Rectal smooth muscle tissue (tissue), 1 donor: ENCODE measurements at regions not wholly inside any gene's neighbourhood (a gene's known extent, or its start where the extent isn't known, plus 50 kb on each side); places are given as distances from the start of the nearest gene placed in this dataset.
A peak's percentile ranks its signal among the peaks of the same experiment; 100 is the strongest.

Experiments
- H3K27ac ChIP-seq: one replicate; pipeline ENCODE4 v1.7.0; 2013; ENCODE audit warnings: low read depth, low read length, inconsistent platforms
- H3K27me3 ChIP-seq: one replicate; pipeline ENCODE4 v1.7.0; 2013; ENCODE audit warnings: low read length; ENCODE audit not compliant: control insufficient read depth, insufficient read depth
- H3K36me3 ChIP-seq: one replicate; pipeline ENCODE4 v1.7.0; 2013; ENCODE audit warnings: low read length; ENCODE audit not compliant: control insufficient read depth, insufficient read depth
- H3K4me1 ChIP-seq: one replicate; pipeline ENCODE4 v1.7.0; 2013; ENCODE audit warnings: low read length; ENCODE audit not compliant: control insufficient read depth, insufficient read depth
- H3K4me3 ChIP-seq: one replicate; pipeline ENCODE4 v1.7.0; 2013; ENCODE audit warnings: low read length
- H3K9ac ChIP-seq: one replicate; pipeline ENCODE4 v1.7.0; 2013; ENCODE audit warnings: low read length

DNA sequence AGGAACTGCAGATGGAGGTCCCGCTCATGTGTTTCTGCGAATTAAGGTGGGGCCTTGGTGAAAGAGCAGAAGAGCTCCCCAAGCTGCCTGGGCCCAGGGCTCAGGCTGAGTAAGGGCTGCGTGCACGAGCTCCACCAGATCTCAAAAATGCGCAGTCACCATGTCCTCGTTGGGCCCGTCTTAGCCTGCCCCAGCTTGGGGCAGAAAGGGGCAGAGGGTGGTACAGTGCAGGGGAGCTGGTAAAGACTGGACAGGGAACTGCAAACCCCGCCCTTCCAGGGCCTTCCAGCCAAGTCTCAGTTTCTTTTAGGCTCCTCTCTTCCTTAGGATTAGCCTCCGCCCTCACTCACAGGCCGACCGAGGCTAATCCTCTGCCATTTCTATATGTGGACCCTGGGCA lies 101.6 kb downstream of the FOXF2 start:
- Histone ChIP-seq H3K9ac (no peak overlapping the region), H3K36me3 (no peaks in the 10 kb centered on the region), H3K27ac (no peak overlapping the region), H3K4me1 (no peaks in the 10 kb centered on the region), H3K27me3 (no peaks in the 10 kb centered on the region), H3K4me3 (no peak overlapping the region)

DNA sequence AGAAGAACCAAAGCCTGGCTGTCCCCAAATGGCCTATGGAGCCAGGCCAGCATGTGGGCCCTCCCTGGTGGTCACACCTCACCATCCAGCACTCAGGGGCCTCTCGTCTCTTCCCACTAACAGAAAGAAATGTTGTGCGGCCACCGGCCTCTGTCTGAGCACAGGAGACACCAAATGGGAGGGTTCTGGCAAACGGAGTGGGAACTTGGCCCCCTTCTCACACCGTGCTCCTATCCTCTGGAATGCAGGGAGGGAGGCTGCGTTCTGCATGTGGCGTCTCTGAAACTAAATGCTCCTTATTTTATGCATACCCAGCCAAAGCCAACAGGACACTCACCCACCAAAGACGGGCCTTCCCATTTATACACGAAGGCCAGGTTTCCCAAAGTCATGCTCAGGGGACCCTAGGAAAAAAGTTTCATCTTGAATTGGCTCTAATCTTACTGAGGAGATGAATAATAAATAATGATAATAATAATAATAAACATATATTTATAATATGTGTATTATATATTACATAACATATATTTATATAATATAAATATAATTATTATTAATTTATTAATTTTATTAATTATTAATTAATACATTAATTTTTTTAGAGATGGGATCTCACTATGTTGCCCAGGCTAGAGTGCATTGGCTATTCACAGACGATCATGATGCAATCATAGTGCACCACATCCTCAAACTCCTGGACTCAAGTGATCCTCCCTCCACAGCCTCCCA lies 102.4 kb downstream of the FOXF2 start:
- Histone ChIP-seq H3K4me1 (peaks cover 2% of the 10 kb centered on the region), H3K9ac (no peak overlapping the region), H3K36me3 (no peaks in the 10 kb centered on the region), H3K27me3 (no peaks in the 10 kb centered on the region), H3K4me3 (no peak overlapping the region), H3K27ac (no peak overlapping the region)

DNA sequence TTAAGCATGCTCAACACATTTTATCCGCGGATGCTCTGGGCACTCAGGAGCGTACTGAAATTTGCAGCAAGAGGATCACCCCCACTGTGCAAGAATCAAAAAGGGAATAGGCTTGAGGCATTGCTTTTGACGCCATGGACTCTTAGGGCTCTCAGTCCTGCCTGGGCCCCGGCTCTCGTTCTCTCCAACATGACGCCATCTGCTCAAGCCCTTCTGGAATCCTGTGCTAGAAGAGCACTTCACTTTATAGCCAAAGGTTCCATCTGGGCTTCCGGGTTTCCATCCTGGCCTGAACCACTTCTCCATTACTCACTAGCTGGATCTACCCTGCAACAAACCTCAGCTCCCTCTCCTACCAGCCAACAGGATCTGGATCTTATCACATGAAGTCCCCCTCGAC lies 105.3 kb downstream of the FOXF2 start:
- Histone ChIP-seq H3K36me3 (no peaks in the 10 kb centered on the region), H3K4me1 (peaks cover 17% of the 10 kb centered on the region), H3K4me3 (no peak overlapping the region), H3K9ac (no peak overlapping the region), H3K27me3 (peaks cover 2% of the 10 kb centered on the region), H3K27ac (no peak overlapping the region)

DNA sequence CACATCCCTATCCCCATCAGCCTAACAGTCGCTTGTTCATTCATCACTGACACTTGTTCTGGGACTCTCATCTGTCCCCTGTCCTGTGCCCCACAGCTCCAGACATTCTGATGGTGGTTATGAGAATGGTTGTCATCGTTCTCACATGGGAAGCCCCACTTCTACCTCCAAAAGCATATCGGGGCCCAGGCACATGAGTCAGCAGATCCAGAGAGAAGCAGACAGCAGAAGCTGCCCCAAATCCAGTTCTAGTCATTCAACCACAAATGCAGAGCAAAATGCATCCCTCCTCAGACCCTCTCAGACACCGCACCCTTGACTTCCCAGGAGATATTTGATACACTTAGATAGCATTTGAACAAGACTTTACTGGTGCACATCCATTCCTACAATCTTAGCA lies 106.0 kb downstream of the FOXF2 start:
- H3K9ac ChIP-seq = no peak overlapping the region
- peaks cover 17% of the 10 kb centered on the region for H3K4me1 ChIP-seq
- H3K4me3 ChIP-seq = no peak overlapping the region
- no peak overlapping the region for H3K27ac ChIP-seq
- H3K36me3 ChIP-seq = no peaks in the 10 kb centered on the region
- peaks cover 2% of the 10 kb centered on the region for H3K27me3 ChIP-seq

DNA sequence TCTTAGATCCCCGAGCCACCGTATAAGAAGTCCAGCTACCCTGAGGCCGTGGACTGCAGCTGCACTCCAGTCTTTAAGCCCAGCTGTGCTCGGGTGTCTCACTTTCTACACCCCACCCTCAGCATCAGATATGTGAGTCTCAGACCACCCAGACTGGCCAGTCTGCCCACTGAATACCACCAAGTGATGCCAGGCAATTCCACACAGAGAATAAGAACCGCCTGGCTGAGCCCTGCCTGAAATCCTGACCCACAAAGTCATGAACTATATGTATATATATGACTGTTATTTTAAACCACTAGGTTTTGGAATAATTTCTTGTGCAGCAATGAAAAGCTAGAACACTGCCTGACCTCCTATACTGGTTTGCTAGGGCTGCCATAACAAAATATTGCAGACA lies 106.7 kb downstream of the FOXF2 start:
- no peak overlapping the region for H3K4me3 ChIP-seq

GRCh38 chr6:1496836-1497760 lies 107.7 kb downstream of the FOXF2 start:
- Histone ChIP-seq H3K4me3 (no peak overlapping the region), H3K4me1 (peaks cover 17% of the 10 kb centered on the region), H3K36me3 (no peaks in the 10 kb centered on the region), H3K27me3 (peaks cover 2% of the 10 kb centered on the region), H3K27ac (peak overlapping the region; percentile 60), H3K9ac (no peak overlapping the region)

More for the DNA sequence above, 106.7 kb downstream of the FOXF2 start:
- H3K27me3 ChIP-seq = peaks cover 2% of the 10 kb centered on the region
- H3K36me3 ChIP-seq = no peaks in the 10 kb centered on the region
- no peak overlapping the region for H3K9ac ChIP-seq
- H3K4me1 ChIP-seq = peaks cover 17% of the 10 kb centered on the region
- no peak overlapping the region for H3K27ac ChIP-seq

- Histone ChIP-seq H3K4me1 (peaks cover 17% of the 10 kb centered on the region), H3K4me3 (no peak overlapping the region), H3K36me3 (no peaks in the 10 kb centered on the region), H3K27me3 (peaks cover 2% of the 10 kb centered on the region), H3K9ac (no peak overlapping the region), H3K27ac (peak overlapping the region; percentile 62)
Measured at GRCh38 chr6:1497761-1498105, 108.4 kb downstream of the FOXF2 start.

DNA sequence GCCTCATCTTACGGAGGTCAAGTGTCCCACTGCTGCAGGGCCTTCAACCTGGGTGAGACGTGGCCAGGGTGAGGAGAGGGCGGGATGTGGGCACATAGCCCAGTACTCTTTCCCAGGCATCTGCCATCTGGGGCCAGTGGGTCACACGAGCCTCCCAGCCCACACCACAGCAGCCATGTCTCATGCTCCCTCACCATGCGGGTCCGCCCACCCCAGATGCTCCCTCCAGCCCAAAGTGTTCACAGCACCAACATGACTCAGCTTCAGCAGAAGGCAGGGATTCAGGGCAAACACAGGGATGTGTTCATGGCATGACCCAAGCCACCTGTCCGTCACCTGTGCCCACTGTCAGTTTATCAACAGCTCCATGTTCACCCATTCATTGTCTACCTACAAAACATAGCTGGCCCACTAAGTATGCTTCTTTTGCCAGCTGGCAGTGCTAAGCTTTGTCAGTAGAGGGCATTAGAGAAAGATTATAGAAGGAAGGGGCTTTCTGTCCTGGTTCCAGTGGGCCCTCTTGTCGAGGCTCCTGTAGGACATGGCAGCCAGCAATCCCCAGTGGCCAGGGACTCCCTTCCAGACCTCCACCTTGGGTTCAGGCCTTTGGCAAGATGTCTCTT lies 109.2 kb downstream of the FOXF2 start:
- Histone ChIP-seq H3K4me1 (peaks cover 17% of the 10 kb centered on the region), H3K27ac (peak overlapping the region; percentile 62), H3K4me3 (no peak overlapping the region), H3K36me3 (no peaks in the 10 kb centered on the region), H3K27me3 (peaks cover 2% of the 10 kb centered on the region), H3K9ac (no peak overlapping the region)

GRCh38 chr6:1499777-1500176 lies 109.9 kb upstream of the FOXC1 start:
- H3K9ac ChIP-seq = no peak overlapping the region
- peak overlapping the region; percentile 44 for H3K27ac ChIP-seq
- no peak overlapping the region for H3K4me3 ChIP-seq
- peaks cover 17% of the 10 kb centered on the region for H3K4me1 ChIP-seq
- H3K36me3 ChIP-seq = no peaks in the 10 kb centered on the region
- peaks cover 2% of the 10 kb centered on the region for H3K27me3 ChIP-seq

DNA sequence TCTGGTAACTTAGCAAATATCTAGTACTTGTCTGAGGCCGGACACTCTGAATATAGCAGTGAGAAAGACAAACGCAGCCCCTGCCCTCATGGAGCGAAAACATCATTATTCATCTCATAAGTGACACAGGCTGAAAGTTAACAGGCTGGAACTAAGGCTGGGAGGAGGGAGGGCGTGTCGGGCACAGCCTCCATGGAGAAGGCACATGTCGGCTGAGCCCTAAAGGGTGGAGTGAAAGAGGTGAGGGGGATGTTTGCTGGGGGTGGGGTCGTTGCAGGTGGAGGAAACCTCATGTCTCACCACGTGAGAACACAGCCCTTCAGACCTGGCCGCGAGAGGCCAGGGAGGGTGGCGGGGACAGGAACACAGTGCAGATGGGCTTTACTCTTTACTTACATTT lies 108.8 kb upstream of the FOXC1 start:
- Histone ChIP-seq H3K4me3 (no peak overlapping the region), H3K4me1 (peaks cover 17% of the 10 kb centered on the region), H3K9ac (no peak overlapping the region), H3K27ac (no peak overlapping the region), H3K36me3 (no peaks in the 10 kb centered on the region), H3K27me3 (peaks cover 2% of the 10 kb centered on the region)

DNA sequence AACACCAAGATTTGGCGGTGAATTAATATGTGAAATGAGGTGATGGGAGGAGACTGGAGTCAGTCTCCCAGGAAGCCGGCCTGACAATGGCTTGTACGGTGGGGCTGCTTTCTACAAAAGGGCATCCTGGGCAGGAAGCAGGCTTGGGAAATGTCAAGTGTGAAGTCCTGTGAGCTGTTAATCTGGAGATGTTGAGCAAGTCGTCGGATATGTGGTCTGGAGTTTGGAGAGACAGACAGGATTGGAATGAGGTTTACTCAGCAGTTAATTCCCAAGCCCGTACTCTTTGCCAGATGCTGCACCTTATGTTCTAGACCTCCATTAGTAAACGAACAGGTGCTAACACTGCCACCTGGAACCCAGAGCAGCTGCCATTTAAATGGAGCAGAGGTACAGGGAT lies 107.7 kb upstream of the FOXC1 start:
- no peak overlapping the region for H3K4me3 ChIP-seq
- H3K27me3 ChIP-seq = peaks cover 2% of the 10 kb centered on the region
- no peak overlapping the region for H3K27ac ChIP-seq
- no peak overlapping the region for H3K9ac ChIP-seq
- no peaks in the 10 kb centered on the region for H3K36me3 ChIP-seq
- peaks cover 13% of the 10 kb centered on the region for H3K4me1 ChIP-seq

DNA sequence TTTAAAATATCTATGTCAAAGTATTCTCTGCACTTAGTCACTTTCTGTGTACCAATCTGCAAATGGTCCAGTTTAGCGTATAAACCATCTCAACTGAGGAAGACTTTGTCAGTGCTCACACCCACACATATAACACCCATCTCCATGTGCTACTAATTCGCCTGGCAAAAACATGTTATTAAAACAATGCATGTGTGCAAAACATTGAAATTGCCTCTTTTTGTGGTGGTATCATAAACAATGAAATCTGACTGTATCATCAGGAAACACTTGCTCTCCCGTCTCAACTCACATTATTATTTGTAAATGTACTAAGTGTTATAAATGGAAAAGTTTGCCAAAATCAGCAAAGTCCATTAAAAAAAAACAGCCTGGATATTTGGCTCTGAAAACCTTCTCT lies 105.9 kb upstream of the FOXC1 start:
- Histone ChIP-seq H3K4me3 (no peak overlapping the region), H3K9ac (no peak overlapping the region), H3K27me3 (no peaks in the 10 kb centered on the region), H3K36me3 (no peaks in the 10 kb centered on the region), H3K4me1 (no peaks in the 10 kb centered on the region), H3K27ac (no peak overlapping the region)
